ENCODE measurements at regions not wholly inside any gene's neighbourhood (a gene's known extent, or its start where the extent isn't known, plus 50 kb on each side); places are given as distances from the start of the nearest gene placed in this dataset.
A peak's percentile ranks its signal among the peaks of the same experiment; 100 is the strongest.

- Histone ChIP-seq H3K4me1 (ENCODE audit: control insufficient read depth, insufficient read depth, low read length) (no peaks in the 10 kb centered on the region), H3K4me3 (ENCODE audit: low read length) (no peak overlapping the region), H3K27me3 (ENCODE audit: control insufficient read depth, insufficient read depth) (no peaks in the 10 kb centered on the region), H3K9me3 (ENCODE audit: control insufficient read depth, low read length) (no peaks in the 10 kb centered on the region), H3K27ac (ENCODE audit: low read length) (no peak overlapping the region)
- intact Hi-C loops (cut with DNase I), result no loop called here
- WGBS, result 93% methylated on average over 1 of the region's 1 CpG
- no peak for DNase-seq
- no peak for ATAC-seq
Observed at GRCh38 chr15:38614621-38615020, 50.0 kb upstream of the RASGRP1 start.

- intact Hi-C loops (cut with DNase I), result no loop called here
- no peak for ATAC-seq
- WGBS, result 84% methylated on average over 2 of the region's 2 CpGs
Observed at GRCh38 chr15:38617831-38618230, 53.2 kb upstream of the RASGRP1 start.

GRCh38 chr15:38618242-38618955 is 53.8 kb upstream of the RASGRP1 start:
- no peak overlapping the region for H3K4me3 ChIP-seq (ENCODE audit: low read length)
- H3K9me3 ChIP-seq (ENCODE audit: control insufficient read depth, low read length), result no peaks in the 10 kb centered on the region
- no peaks in the 10 kb centered on the region for H3K27me3 ChIP-seq (ENCODE audit: control insufficient read depth, insufficient read depth)
- 59% methylated on average over 4 of the region's 4 CpGs for WGBS
- H3K4me1 ChIP-seq (ENCODE audit: control insufficient read depth, insufficient read depth, low read length), result no peaks in the 10 kb centered on the region
- no peak overlapping the region for H3K27ac ChIP-seq (ENCODE audit: low read length)
- intact Hi-C loops (cut with DNase I), result no loop called here
- DNase-seq, result no peak
- ATAC-seq, result peak; percentile 42 to 45

More at GRCh38 chr15:38617831-38618230, 53.2 kb upstream of the RASGRP1 start:
- Histone ChIP-seq H3K9me3 (ENCODE audit: control insufficient read depth, low read length) (no peaks in the 10 kb centered on the region), H3K4me1 (ENCODE audit: control insufficient read depth, insufficient read depth, low read length) (no peaks in the 10 kb centered on the region), H3K27ac (ENCODE audit: low read length) (no peak overlapping the region), H3K27me3 (ENCODE audit: control insufficient read depth, insufficient read depth) (no peaks in the 10 kb centered on the region), H3K4me3 (ENCODE audit: low read length) (no peak overlapping the region)
- DNase-seq, result no peak

GRCh38 chr15:38620098-38620497 is 55.5 kb upstream of the RASGRP1 start:
- H3K27me3 ChIP-seq (ENCODE audit: control insufficient read depth, insufficient read depth), result no peaks in the 10 kb centered on the region
- H3K27ac ChIP-seq (ENCODE audit: low read length), result peak overlapping the region; percentile 22
- H3K4me3 ChIP-seq (ENCODE audit: low read length), result no peak overlapping the region
- peak in 1 of 2 donors; percentile 34 for ATAC-seq
- no peak for DNase-seq
- H3K4me1 ChIP-seq (ENCODE audit: control insufficient read depth, insufficient read depth, low read length), result no peaks in the 10 kb centered on the region
- WGBS, result 55% methylated on average over 2 of the region's 2 CpGs
- no peaks in the 10 kb centered on the region for H3K9me3 ChIP-seq (ENCODE audit: control insufficient read depth, low read length)
- intact Hi-C loops (cut with DNase I), result loop anchor here in 2 of 4 donors (10.0 kb wide), 2 partner anchors 55 to 145 kb away; partner anchors contain the start of gene RASGRP1 (in 1 of the 2)

- intact Hi-C loops (cut with DNase I), result loop anchor here in 2 of 4 donors (10.0 kb wide), 2 partner anchors 56 to 146 kb away; partner anchors contain the start of gene RASGRP1 (in 1 of the 2)
- H3K27me3 ChIP-seq (ENCODE audit: control insufficient read depth, insufficient read depth), result no peaks in the 10 kb centered on the region
- H3K4me3 ChIP-seq (ENCODE audit: low read length), result no peak overlapping the region
- no peak for ATAC-seq
- DNase-seq, result no peak
- H3K4me1 ChIP-seq (ENCODE audit: control insufficient read depth, insufficient read depth, low read length), result no peaks in the 10 kb centered on the region
- H3K27ac ChIP-seq (ENCODE audit: low read length), result no peak overlapping the region
- 50% methylated on average over 3 of the region's 3 CpGs for WGBS
- no peaks in the 10 kb centered on the region for H3K9me3 ChIP-seq (ENCODE audit: control insufficient read depth, low read length)
Observed at GRCh38 chr15:38620851-38621594, 56.4 kb upstream of the RASGRP1 start.

GRCh38 chr15:38622304-38622703 is 57.7 kb upstream of the RASGRP1 start:
- intact Hi-C loops (cut with DNase I), result loop anchor here in 2 of 4 donors (10.0 kb wide), 2 partner anchors 58 to 148 kb away; partner anchors contain the start of gene RASGRP1 (in 1 of the 2)
- H3K9me3 ChIP-seq (ENCODE audit: control insufficient read depth, low read length), result no peaks in the 10 kb centered on the region
- no peak for DNase-seq
- ATAC-seq, result no peak
- H3K27me3 ChIP-seq (ENCODE audit: control insufficient read depth, insufficient read depth), result no peaks in the 10 kb centered on the region
- 85% methylated on average over 7 of the region's 7 CpGs for WGBS
- no peaks in the 10 kb centered on the region for H3K4me1 ChIP-seq (ENCODE audit: control insufficient read depth, insufficient read depth, low read length)
- no peak overlapping the region for H3K4me3 ChIP-seq (ENCODE audit: low read length)
- no peak overlapping the region for H3K27ac ChIP-seq (ENCODE audit: low read length)

- Histone ChIP-seq H3K4me1 (ENCODE audit: control insufficient read depth, insufficient read depth, low read length) (no peaks in the 10 kb centered on the region), H3K27me3 (ENCODE audit: control insufficient read depth, insufficient read depth) (no peaks in the 10 kb centered on the region), H3K9me3 (ENCODE audit: control insufficient read depth, low read length) (no peaks in the 10 kb centered on the region), H3K27ac (ENCODE audit: low read length) (no peak overlapping the region), H3K4me3 (ENCODE audit: low read length) (no peak overlapping the region)
- DNase-seq (no peak), ATAC-seq (no peak)
- intact Hi-C loops (cut with DNase I), result loop anchor here in 2 of 4 donors (10.0 kb wide), 2 partner anchors 58 to 148 kb away; partner anchors contain the start of gene RASGRP1 (in 1 of the 2)
- WGBS, result 91% methylated on average over 5 of the region's 5 CpGs
Observed at GRCh38 chr15:38622908-38623307, 58.3 kb upstream of the RASGRP1 start.

- Histone ChIP-seq H3K27me3 (ENCODE audit: control insufficient read depth, insufficient read depth) (no peaks in the 10 kb centered on the region), H3K27ac (ENCODE audit: low read length) (no peak overlapping the region), H3K9me3 (ENCODE audit: control insufficient read depth, low read length) (no peaks in the 10 kb centered on the region), H3K4me3 (ENCODE audit: low read length) (no peak overlapping the region), H3K4me1 (ENCODE audit: control insufficient read depth, insufficient read depth, low read length) (no peaks in the 10 kb centered on the region)
- DNase-seq (peak in 2 of 3 donors; percentile 22 to 72), ATAC-seq (no peak)
- intact Hi-C loops (cut with DNase I), result loop anchor here in 2 of 4 donors (10.0 kb wide), 2 partner anchors 59 to 149 kb away; partner anchors contain the start of gene RASGRP1 (in 1 of the 2)
- 59% methylated on average over 5 of the region's 5 CpGs for WGBS
Observed at GRCh38 chr15:38623744-38624143, 59.1 kb upstream of the RASGRP1 start.

GRCh38 chr15:38624244-38625205 is 59.9 kb upstream of the RASGRP1 start:
- H3K9me3 ChIP-seq (ENCODE audit: control insufficient read depth, low read length), result no peaks in the 10 kb centered on the region
- no peak overlapping the region for H3K27ac ChIP-seq (ENCODE audit: low read length)
- 62% methylated on average over 8 of the region's 8 CpGs for WGBS
- H3K4me1 ChIP-seq (ENCODE audit: control insufficient read depth, insufficient read depth, low read length), result no peaks in the 10 kb centered on the region
- DNase-seq, result peak in 1 of 3 donors; percentile 56
- intact Hi-C loops (cut with DNase I), result loop anchor here in 3 of 4 donors (5.0 to 10.0 kb wide), 3 partner anchors 60 to 150 kb away; partner anchors contain the start of gene RASGRP1 (in 2 of the 3)
- no peak for ATAC-seq
- no peak overlapping the region for H3K4me3 ChIP-seq (ENCODE audit: low read length)
- no peaks in the 10 kb centered on the region for H3K27me3 ChIP-seq (ENCODE audit: control insufficient read depth, insufficient read depth)

- no peak for DNase-seq
- ATAC-seq, result peak in 1 of 2 donors; percentile 32
- Histone ChIP-seq H3K4me3 (ENCODE audit: low read length) (no peak overlapping the region), H3K4me1 (ENCODE audit: control insufficient read depth, insufficient read depth, low read length) (no peaks in the 10 kb centered on the region), H3K9me3 (ENCODE audit: control insufficient read depth, low read length) (no peaks in the 10 kb centered on the region), H3K27me3 (ENCODE audit: control insufficient read depth, insufficient read depth) (no peaks in the 10 kb centered on the region), H3K27ac (ENCODE audit: low read length) (no peak overlapping the region)
- 17% methylated on average over 2 of the region's 2 CpGs for WGBS
- intact Hi-C loops (cut with DNase I), result loop anchor here in 3 of 4 donors (2.0 to 10.0 kb wide), 4 partner anchors 61 to 151 kb away; partner anchors contain the start of gene RASGRP1 (in 2 of the 3)
Observed at GRCh38 chr15:38625886-38626285, 61.3 kb upstream of the RASGRP1 start.
